GM21576 (cell line): ENCODE measurements at regions not wholly inside any gene's neighbourhood (a gene's known extent, or its start where the extent isn't known, plus 50 kb on each side); places are given as distances from the start of the nearest gene placed in this dataset.

Source experiments
- ATAC-seq: cut with Tn5 transposase; IDR thresholded peaks from one replicate; pipeline ENCODE4 v1.9.1; 2021; ENCODE audit warnings: mild to moderate bottlenecking, moderate library complexity; ENCODE audit not compliant: unreplicated experiment

DNA sequence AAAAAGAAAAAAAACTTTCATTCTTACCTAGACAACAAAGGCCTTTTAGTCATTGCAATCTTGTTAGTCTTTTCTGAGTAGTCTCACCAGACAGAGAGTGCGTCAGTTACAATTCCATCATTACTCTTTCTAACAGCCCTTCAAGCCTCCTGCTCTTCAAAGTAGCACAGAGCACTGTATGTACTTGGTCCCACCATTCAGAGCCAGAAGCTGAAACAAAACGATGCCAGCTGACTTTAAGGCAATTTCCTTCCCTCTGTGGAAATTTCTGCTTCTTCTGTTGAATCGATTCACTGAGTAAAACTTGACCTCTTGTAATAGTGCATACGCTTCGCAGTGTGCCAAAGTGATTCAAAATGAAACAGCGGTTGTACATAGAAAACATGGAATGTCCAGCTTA lies 57.7 kb upstream of the TENM3 start:
- no peak for ATAC-seq

DNA sequence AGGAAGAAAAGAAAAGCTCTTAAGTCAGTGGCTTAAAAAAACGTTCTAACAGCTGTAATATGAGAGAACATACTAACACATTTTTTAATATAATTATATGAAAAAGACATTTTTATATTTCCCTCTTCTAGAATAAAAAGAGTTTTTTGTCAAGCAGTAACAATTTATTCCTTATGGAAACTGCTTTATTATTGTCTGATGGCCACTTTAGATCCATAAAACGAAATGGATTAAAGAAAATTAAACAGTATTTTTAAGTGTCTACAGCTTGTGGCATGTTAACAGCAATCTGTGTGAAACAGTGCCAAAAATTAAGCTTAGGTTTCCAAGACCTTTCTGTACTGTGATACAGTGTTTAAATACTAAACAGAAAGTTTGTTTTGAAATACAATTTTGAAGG lies 55.5 kb upstream of the TENM3 start:
- no peak for ATAC-seq

DNA sequence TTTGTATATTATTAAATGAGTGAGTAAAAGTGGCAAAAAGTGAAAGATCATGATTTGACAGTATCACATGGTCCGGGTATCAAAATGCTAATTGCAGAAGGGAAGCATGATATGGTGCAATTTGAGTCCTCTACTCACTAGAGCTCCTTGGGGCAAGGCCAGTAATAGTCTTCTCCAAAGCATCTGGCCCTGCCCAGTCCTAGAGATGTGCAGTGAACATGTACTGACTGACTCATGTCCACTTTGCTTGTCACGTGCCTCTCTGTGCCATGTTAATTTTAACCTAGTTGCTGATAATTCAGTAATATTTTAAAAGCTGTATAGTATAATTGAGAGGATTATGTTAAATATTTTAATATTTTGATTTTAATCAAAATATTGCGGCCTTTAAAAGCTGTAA lies 54.6 kb upstream of the TENM3 start:
- ATAC-seq, result no peak

DNA sequence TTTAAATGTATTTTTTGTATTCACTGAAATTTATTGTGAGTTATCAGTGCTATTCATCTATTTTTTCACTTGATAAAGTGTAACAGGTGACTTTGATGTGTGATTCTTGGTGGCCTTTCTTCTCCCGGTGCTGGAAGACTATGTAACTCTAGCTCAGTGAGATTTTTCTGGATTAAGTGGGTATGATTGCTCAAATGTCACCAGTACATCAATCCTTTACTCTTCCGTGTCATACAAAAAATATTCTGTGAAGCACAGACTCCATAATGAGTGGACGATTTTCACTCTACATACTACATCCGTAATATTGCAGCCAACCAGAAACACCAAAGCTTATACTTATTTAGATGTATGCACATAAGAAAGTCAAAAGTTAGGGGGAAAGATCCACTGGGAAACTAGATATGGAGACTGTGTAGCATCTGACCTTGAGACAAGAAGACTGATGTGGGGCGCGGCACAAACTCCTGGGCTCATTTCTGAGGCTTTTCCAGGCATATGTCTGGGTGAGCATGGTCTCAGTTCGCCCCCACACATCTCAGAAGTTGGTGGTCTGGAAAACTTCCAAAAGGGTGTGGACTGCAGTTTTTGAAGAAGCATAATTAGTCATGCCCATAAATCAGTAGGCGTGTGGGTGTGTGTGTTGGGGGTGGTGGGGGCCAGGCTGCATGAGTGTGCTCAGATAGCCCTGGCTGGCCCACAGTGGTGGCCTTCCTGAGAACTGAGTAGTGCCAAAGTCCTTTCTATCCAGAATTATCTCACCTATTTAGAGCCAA lies 53.9 kb upstream of the TENM3 start:
- no peak for ATAC-seq

DNA sequence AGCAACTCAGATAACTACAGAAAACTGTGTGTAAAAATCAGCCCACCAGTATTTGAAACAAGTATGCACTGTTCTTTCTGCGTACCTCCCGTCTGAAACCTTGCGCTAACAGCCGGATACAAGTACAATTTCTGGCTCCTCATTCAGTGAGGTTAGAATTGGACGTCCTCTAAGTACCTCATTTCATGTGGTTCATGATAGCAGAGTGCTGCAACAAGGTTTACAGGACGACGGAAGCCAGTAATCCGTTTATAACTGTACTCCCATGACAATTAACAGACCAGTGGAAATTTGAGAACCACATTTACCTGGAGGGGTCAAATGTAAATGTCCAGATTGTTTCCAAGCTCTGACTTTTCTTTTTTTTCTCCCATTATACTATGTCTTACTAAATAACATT lies 52.9 kb upstream of the TENM3 start:
- no peak for ATAC-seq

DNA sequence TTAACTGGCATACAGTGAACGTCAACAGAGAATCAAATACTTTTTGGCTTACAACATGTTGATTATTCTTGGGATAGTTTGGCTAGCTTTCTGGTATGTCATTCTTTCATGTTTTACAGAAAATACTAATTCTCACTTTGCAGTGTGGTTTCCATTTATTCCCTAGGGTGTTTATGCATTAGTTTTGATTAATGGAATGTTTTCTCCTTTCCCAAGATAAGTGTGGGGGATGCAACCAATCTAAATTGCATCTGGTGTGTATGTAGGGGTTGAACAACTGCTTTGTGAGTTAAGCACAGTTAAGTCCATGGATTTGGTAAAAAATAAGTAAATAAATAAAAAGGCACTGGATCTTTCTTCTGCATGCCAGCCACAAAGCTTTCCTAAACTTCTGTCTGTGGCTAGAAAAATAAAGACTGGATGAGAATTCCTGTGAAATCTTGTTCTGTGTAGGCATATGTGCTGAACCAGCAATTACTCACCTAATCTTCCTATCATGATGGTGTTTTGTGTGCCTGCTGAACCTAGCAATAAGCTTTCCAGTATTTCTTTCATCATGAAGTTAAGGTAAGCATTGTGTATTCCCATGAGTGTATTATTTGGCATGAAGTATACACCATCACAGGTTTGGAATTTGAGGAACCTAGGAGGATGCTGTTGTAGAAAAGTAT lies 50.6 kb upstream of the TENM3 start:
- no peak for ATAC-seq

DNA sequence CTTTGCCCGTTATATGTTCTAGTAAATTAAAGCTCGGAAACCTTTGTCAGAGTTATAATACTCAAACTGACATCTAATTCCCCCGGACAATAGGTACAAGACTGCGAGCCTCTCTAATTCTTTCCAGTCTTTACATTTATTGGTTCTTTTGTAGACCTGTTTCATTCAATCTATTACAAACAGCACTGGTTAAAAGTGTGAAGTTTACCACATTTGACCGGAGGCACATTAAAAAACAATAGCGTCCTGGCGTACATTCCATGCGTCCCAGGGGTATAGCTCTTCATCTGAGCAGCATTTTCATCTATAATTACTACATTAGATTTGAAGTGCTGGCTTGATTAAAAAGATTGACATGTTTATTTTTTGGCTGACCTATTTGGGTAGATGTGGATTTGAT lies 49.9 kb upstream of the TENM3 start:
- ATAC-seq, result no peak
